OCI-LY3 (cell line): ENCODE measurements at regions not wholly inside any gene's neighbourhood (a gene's known extent, or its start where the extent isn't known, plus 50 kb on each side); places are given as distances from the start of the nearest gene placed in this dataset.

ENCODE experiments used
- H2AFZ ChIP-seq: fragments of 200-600, 300-600 bp; shearing (Covaris generic); 2 replicates; pipeline ENCODE4 v1.6.0; 2014; ENCODE audit warnings: antibody characterized with exemption, low read depth, low read length
- H3K27ac ChIP-seq: fragments of 200-600, 300-600 bp; sonication (generic); 2 replicates; pipeline ENCODE4 v1.5.1; 2014; ENCODE audit warnings: mild to moderate bottlenecking, low read length, moderate library complexity, mixed read lengths
- H3K27me3 ChIP-seq: fragments of 200-600, 300-600 bp; sonication (generic); 2 replicates; pipeline ENCODE4 v1.6.1; 2014; ENCODE audit warnings: low read depth, low read length, mixed read lengths
- H3K36me3 ChIP-seq: fragments of 200-600, 300-600 bp; sonication (generic); replicated peaks from 2 replicates; pipeline ENCODE3; 2014; ENCODE audit warnings: low read depth, low read length, mixed read lengths
- H3K4me1 ChIP-seq: fragments of 300-600, 200-600 bp; sonication (generic); 2 replicates; pipeline ENCODE4 v1.6.1; 2014; ENCODE audit warnings: low read length, mixed read lengths
- H3K4me2 ChIP-seq: fragments of 200-600, 300-600 bp; sonication (generic); 2 replicates; pipeline ENCODE4 v1.6.1; 2014; ENCODE audit warnings: low read length, mixed read lengths
- H3K4me3 ChIP-seq: fragments of 300-600, 200-600 bp; sonication (generic); 2 replicates; pipeline ENCODE4 v1.5.1; 2014; ENCODE audit warnings: antibody characterized with exemption, mild to moderate bottlenecking, low read length, moderate library complexity
- H3K79me2 ChIP-seq: fragments of 300-600, 200-600 bp; shearing (Covaris generic); 2 replicates; pipeline ENCODE4 v1.6.1; 2014; ENCODE audit warnings: mild to moderate bottlenecking, low read length, mixed read lengths
- H3K9ac ChIP-seq: fragments of 300-600, 200-600 bp; shearing (Covaris generic); 2 replicates; pipeline ENCODE4 v1.6.0; 2014; ENCODE audit warnings: mild to moderate bottlenecking, low read length, moderate library complexity
- H3K9me3 ChIP-seq: fragments of 200-600, 300-600 bp; shearing (Covaris generic); 2 replicates; pipeline ENCODE4 v1.6.1; 2014; ENCODE audit warnings: low read length, mixed read lengths; ENCODE audit not compliant: insufficient read depth
- H4K20me1 ChIP-seq: fragments of 200-600, 300-600 bp; sonication (generic); 2 replicates; pipeline ENCODE4 v1.6.1; 2016; ENCODE audit warnings: low read length, mixed read lengths; ENCODE audit not compliant: insufficient read depth
- EZH2phosphoT487 ChIP-seq: fragments of 200-600 bp; shearing (Covaris generic); IDR thresholded peaks from 2 replicates; pipeline ENCODE4 v1.6.1; 2018; ENCODE audit warnings: antibody characterized with exemption, mixed run types, low read depth
- TF ChIP-seq, protein P1 (sequence below): fragments of 200-600, 300-600 bp; sonication (generic); IDR thresholded peaks from 2 replicates; pipeline ENCODE4 v1.5.1; 2014; ENCODE audit warnings: antibody characterized with exemption, low read length, low read depth

DNA sequence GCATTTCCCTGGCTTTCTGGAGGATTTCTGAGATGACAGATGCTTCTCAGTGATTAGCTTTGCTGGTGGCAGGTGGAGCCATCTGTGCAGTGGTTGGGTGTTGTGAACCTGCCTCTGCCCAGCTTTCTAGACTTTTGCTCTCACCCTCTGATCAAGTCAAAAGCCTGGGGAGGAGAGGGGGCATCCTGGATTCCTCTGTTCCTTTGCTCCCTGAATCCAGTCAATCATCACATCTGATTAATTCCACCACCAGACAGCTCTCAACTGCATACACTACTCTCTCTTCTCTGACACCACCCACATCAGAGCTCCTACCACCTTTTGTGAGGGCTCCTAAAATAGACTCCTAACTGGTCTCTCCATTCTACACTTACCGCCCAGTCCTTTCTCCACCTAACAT lies 283.5 kb downstream of the WDR11 start:
- H3K4me3 ChIP-seq: no peak overlapping the region
- no peak overlapping the region for H2AFZ ChIP-seq
- no peaks in the 10 kb centered on the region for H3K4me1 ChIP-seq
- no peaks in the 10 kb centered on the region for H3K9me3 ChIP-seq
- H4K20me1 ChIP-seq: no peaks in the 10 kb centered on the region
- no peaks in the 10 kb centered on the region; the same call in 1 of the 2 replicates for H3K27me3 ChIP-seq
- H3K9ac ChIP-seq: no peak overlapping the region
- no peaks in the 10 kb centered on the region for H3K36me3 ChIP-seq
- no peaks in the 10 kb centered on the region for H3K79me2 ChIP-seq
- H3K4me2 ChIP-seq: no peak overlapping the region
- TF ChIP-seq, protein P1, sequence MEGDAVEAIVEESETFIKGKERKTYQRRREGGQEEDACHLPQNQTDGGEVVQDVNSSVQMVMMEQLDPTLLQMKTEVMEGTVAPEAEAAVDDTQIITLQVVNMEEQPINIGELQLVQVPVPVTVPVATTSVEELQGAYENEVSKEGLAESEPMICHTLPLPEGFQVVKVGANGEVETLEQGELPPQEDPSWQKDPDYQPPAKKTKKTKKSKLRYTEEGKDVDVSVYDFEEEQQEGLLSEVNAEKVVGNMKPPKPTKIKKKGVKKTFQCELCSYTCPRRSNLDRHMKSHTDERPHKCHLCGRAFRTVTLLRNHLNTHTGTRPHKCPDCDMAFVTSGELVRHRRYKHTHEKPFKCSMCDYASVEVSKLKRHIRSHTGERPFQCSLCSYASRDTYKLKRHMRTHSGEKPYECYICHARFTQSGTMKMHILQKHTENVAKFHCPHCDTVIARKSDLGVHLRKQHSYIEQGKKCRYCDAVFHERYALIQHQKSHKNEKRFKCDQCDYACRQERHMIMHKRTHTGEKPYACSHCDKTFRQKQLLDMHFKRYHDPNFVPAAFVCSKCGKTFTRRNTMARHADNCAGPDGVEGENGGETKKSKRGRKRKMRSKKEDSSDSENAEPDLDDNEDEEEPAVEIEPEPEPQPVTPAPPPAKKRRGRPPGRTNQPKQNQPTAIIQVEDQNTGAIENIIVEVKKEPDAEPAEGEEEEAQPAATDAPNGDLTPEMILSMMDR: no peak
- no peak for TF ChIP-seq EZH2phosphoT487
- H3K27ac ChIP-seq: no peak overlapping the region

DNA sequence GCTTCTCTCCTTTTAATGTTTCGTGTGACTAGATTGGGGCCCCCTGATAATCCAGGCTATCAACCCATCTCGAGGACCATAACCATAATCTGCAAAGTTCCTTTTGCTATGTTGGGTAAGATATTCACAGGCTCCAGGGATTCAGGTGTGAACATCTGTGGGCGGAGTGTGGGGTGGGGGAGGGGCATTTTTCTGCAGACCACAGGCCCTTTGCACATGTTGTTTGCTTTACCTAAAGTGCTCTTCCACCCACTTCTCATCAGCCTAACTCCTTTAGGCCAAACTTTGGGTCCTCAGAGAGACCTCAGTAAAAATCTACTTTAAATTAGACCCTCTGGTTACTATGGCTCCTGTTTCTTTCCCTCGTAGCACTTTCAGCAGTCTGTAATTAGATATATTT lies 284.4 kb downstream of the WDR11 start:
- no peak overlapping the region for H2AFZ ChIP-seq

DNA sequence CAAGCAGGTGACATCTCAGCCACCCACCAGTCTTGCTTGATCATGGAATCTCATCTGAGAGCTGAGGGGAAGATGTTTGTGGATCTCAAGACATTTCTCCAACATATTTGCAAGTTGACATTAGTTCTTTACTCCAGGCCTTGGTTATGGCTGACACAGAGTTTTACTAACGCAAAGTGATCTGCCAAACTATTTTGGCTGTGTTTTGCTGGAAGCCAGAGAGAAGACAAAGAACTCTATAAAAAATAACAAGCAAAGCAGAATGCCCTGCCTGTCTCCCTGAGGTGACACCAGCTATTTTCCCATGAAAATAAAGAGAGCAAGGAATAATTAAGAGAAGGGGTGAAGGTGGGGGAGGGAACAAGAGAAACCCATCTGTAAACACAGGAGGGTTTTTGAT lies 286.4 kb downstream of the WDR11 start:
- TF ChIP-seq, protein P1: no peak
- TF ChIP-seq EZH2phosphoT487: no peak
- Histone ChIP-seq H3K4me3 (no peak overlapping the region), H3K4me1 (no peaks in the 10 kb centered on the region), H3K9ac (no peak overlapping the region), H4K20me1 (no peaks in the 10 kb centered on the region), H3K4me2 (no peak overlapping the region), H3K36me3 (no peaks in the 10 kb centered on the region), H3K27ac (no peak overlapping the region), H2AFZ (no peak overlapping the region), H3K9me3 (no peaks in the 10 kb centered on the region), H3K27me3 (no peaks in the 10 kb centered on the region; the same call in 1 of the 2 replicates), H3K79me2 (no peaks in the 10 kb centered on the region)

More for the DNA sequence above, 284.4 kb downstream of the WDR11 start:
- Histone ChIP-seq H3K9me3 (no peaks in the 10 kb centered on the region), H4K20me1 (no peaks in the 10 kb centered on the region), H3K27ac (no peak overlapping the region), H3K4me1 (no peaks in the 10 kb centered on the region), H3K36me3 (no peaks in the 10 kb centered on the region), H3K27me3 (no peaks in the 10 kb centered on the region; the same call in 1 of the 2 replicates), H3K9ac (no peak overlapping the region), H3K4me3 (no peak overlapping the region), H3K79me2 (no peaks in the 10 kb centered on the region), H3K4me2 (no peak overlapping the region)
- no peak for TF ChIP-seq EZH2phosphoT487
- TF ChIP-seq, protein P1: no peak

DNA sequence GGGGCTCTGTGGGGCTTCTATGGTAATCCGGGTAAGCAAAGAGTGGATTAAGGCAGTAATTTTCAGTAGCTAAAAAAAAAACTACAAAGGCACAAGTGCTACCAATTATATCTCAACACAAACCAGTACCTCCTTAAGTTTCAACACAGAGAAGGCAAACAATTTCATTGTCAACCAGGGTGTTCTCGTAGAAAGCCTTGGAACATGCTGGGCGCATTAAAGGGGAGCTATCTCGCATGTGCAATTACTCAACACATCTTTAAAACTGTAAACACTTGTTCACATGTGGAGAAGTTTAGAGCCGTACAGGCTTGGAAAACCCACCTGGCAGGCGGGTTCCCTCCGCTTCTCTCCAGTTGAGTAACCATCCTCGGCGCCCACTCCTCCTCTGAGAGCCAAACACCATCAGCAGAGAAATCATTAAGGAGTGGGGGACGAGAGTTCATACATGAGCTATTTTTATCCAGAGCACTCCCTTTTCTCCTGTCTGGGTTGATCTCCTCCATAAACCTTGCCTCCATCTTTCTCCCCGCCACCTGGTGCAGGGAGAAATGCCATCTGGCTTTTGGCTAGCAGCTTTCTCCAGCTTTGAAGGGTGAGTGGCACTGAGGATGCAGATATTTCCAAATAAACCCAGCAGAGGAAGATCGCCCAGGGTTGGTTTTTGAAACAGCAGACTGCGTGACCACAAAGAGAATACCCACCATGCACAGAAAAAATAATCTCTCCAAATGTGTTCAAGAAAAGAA lies 287.1 kb downstream of the WDR11 start:
- Histone ChIP-seq H3K9ac (no peak overlapping the region), H2AFZ (no peak overlapping the region), H3K4me2 (no peak overlapping the region), H3K79me2 (no peaks in the 10 kb centered on the region), H3K4me3 (no peak overlapping the region), H3K9me3 (no peaks in the 10 kb centered on the region), H4K20me1 (no peaks in the 10 kb centered on the region), H3K36me3 (no peaks in the 10 kb centered on the region), H3K4me1 (no peaks in the 10 kb centered on the region), H3K27ac (no peak overlapping the region), H3K27me3 (no peaks in the 10 kb centered on the region; the same call in 1 of the 2 replicates)
- TF ChIP-seq, protein P1: no peak
- TF ChIP-seq EZH2phosphoT487: no peak
